ENCODE measurements at regions not wholly inside any gene's neighbourhood (a gene's known extent, or its start where the extent isn't known, plus 50 kb on each side); places are given as distances from the start of the nearest gene placed in this dataset.

- no peak for TF ChIP-seq RAD21 (IDR thresholded peaks at IDR 0.05; ENCODE audit: low read depth)
- TF ChIP-seq ZBTB7A (IDR thresholded peaks at IDR 0.05; ENCODE audit: low read depth) = no peak
- TF ChIP-seq FOXM1 (IDR thresholded peaks at IDR 0.05; ENCODE audit: borderline replicate concordance, low read depth) = no peak
- no peak for TF ChIP-seq REST (IDR thresholded peaks at IDR 0.05; ENCODE audit: low read depth)
- TF ChIP-seq, protein P1, sequence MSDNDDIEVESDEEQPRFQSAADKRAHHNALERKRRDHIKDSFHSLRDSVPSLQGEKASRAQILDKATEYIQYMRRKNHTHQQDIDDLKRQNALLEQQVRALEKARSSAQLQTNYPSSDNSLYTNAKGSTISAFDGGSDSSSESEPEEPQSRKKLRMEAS (IDR thresholded peaks at IDR 0.05) = no peak
- TF ChIP-seq NFIC (IDR thresholded peaks at IDR 0.05) = no peak
- TF ChIP-seq TEAD4 (IDR thresholded peaks at IDR 0.05) = no peak
- TF ChIP-seq, protein P2, sequence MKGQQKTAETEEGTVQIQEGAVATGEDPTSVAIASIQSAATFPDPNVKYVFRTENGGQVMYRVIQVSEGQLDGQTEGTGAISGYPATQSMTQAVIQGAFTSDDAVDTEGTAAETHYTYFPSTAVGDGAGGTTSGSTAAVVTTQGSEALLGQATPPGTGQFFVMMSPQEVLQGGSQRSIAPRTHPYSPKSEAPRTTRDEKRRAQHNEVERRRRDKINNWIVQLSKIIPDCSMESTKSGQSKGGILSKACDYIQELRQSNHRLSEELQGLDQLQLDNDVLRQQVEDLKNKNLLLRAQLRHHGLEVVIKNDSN (IDR thresholded peaks at IDR 0.05) = no peak
- no peak for TF ChIP-seq TAF1 (IDR thresholded peaks at IDR 0.05; ENCODE audit: low read depth)
Measured at GRCh38 chr2:216553482-216554240, 55.0 kb downstream of the RPL37A start.

DNA sequence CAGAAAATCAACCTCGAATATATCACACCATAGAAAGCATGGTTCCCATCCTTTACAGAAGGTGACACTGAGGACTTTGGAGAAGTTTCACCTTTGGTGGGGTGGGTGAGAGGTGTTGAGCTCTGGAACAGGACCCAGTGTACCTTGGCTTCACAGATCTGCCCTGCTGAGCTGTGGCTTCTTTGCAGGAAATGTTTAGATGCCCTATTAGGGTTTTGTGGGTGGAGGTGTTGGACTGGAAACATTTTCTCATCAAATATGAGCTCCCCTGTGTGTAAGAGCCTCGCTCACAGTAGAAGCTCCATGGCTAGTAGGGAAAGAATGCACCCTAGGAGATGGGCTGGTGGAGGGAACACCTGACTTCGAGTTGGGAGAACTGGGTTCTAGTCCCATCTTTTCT lies 55.6 kb downstream of the RPL37A start:
- no peak for TF ChIP-seq YY1 (IDR thresholded peaks at IDR 0.05; ENCODE audit: low read depth)
- TF ChIP-seq TCF12 (IDR thresholded peaks at IDR 0.05; ENCODE audit: low read depth) = no peak
- no peak for TF ChIP-seq ZBTB7A (IDR thresholded peaks at IDR 0.05; ENCODE audit: low read depth)
- TF ChIP-seq REST (IDR thresholded peaks at IDR 0.05; ENCODE audit: low read depth) = no peak
- no peak for TF ChIP-seq TAF1 (IDR thresholded peaks at IDR 0.05; ENCODE audit: low read depth)
- no peak for TF ChIP-seq TEAD4 (IDR thresholded peaks at IDR 0.05)
- TF ChIP-seq, protein P2 (IDR thresholded peaks at IDR 0.05) = no peak
- no peak for TF ChIP-seq NFIC (IDR thresholded peaks at IDR 0.05)

GRCh38 chr2:216554755-216555154 lies 56.1 kb downstream of the RPL37A start:
- no peak for TF ChIP-seq TAF1 (IDR thresholded peaks at IDR 0.05; ENCODE audit: low read depth)
- TF ChIP-seq NFIC (IDR thresholded peaks at IDR 0.05) = no peak
- TF ChIP-seq REST (IDR thresholded peaks at IDR 0.05; ENCODE audit: low read depth) = no peak
- no peak for TF ChIP-seq CEBPB (IDR thresholded peaks at IDR 0.05)
- TF ChIP-seq, protein P2 (IDR thresholded peaks at IDR 0.05) = no peak
- TF ChIP-seq YY1 (IDR thresholded peaks at IDR 0.05; ENCODE audit: low read depth) = no peak
- TF ChIP-seq EP300 (IDR thresholded peaks at IDR 0.05; ENCODE audit: borderline replicate concordance) = no peak
- no peak for TF ChIP-seq CREB1 (IDR thresholded peaks at IDR 0.05; ENCODE audit: low read depth)
- TF ChIP-seq, protein P1 (IDR thresholded peaks at IDR 0.05) = no peak
- no peak for TF ChIP-seq FOXM1 (IDR thresholded peaks at IDR 0.05; ENCODE audit: borderline replicate concordance, low read depth)
- TF ChIP-seq ZBTB7A (IDR thresholded peaks at IDR 0.05; ENCODE audit: low read depth) = no peak
- no peak for TF ChIP-seq TCF12 (IDR thresholded peaks at IDR 0.05; ENCODE audit: low read depth)
- no peak for TF ChIP-seq EGR1 (IDR thresholded peaks at IDR 0.05)
- TF ChIP-seq RAD21 (IDR thresholded peaks at IDR 0.05; ENCODE audit: low read depth) = no peak
- TF ChIP-seq TEAD4 (IDR thresholded peaks at IDR 0.05) = no peak

DNA sequence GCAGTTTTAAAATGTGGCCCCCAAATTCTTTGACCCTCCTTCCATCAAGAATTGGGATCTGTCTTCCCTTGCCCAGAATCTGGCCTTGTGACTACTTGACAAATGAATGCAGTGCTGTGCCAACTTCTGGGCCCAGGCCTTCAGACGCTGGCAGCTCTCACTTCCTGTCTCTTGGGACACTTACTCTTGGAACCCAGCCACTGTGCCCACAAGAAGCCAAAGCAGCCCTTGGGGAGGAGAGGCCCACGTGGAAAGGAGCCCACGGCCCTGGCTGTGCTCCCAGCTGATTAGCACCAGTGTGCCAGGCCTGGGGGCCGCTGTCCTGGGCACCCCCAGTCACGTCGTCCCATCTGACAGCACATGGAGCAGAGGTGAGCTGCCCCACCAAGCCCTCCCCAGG lies 56.6 kb downstream of the RPL37A start:
- peak; percentile 44; the same call in 1 of the 2 replicates for TF ChIP-seq TCF12 (IDR thresholded peaks at IDR 0.05; ENCODE audit: low read depth)
- TF ChIP-seq FOXM1 (IDR thresholded peaks at IDR 0.05; ENCODE audit: borderline replicate concordance, low read depth) = no peak
- TF ChIP-seq REST (IDR thresholded peaks at IDR 0.05; ENCODE audit: low read depth) = no peak
- TF ChIP-seq TAF1 (IDR thresholded peaks at IDR 0.05; ENCODE audit: low read depth) = no peak
- TF ChIP-seq RAD21 (IDR thresholded peaks at IDR 0.05; ENCODE audit: low read depth) = no peak
- no peak for TF ChIP-seq TEAD4 (IDR thresholded peaks at IDR 0.05)
- no peak for TF ChIP-seq ZBTB7A (IDR thresholded peaks at IDR 0.05; ENCODE audit: low read depth)
- TF ChIP-seq EP300 (IDR thresholded peaks at IDR 0.05; ENCODE audit: borderline replicate concordance) = peak; percentile 39; the same call in 1 of the 2 replicates
- TF ChIP-seq CREB1 (IDR thresholded peaks at IDR 0.05; ENCODE audit: low read depth) = no peak
- peak; percentile 88 for TF ChIP-seq NFIC (IDR thresholded peaks at IDR 0.05)
- TF ChIP-seq, protein P2 (IDR thresholded peaks at IDR 0.05) = no peak
- TF ChIP-seq YY1 (IDR thresholded peaks at IDR 0.05; ENCODE audit: low read depth) = no peak
- no peak for TF ChIP-seq CEBPB (IDR thresholded peaks at IDR 0.05)
- TF ChIP-seq, protein P1 (IDR thresholded peaks at IDR 0.05) = 0 out of 2 replicates have a peak, but pooled peaks have one; percentile 33
- TF ChIP-seq EGR1 (IDR thresholded peaks at IDR 0.05) = no peak
